RWPE2 (cell line): ENCODE measurements at regions not wholly inside any gene's neighbourhood (a gene's known extent, or its start where the extent isn't known, plus 50 kb on each side); places are given as distances from the start of the nearest gene placed in this dataset.

Experiments
- ATAC-seq: fragments of 200-7000 bp; cut with Tn5 transposase; 3 replicates; pipeline ENCODE4 v1.9.1; 2021; ENCODE audit warnings: low read depth
- DNase-seq: peaks from one replicate; pipeline ENCODE4 v3.0.0-alpha.2; 2020; ENCODE audit warnings: low spot score
- H3K27ac ChIP-seq: fragments of 450-650 bp; 2 replicates; pipeline ENCODE4 v1.5.1; 2017; ENCODE audit warnings: mild to moderate bottlenecking; ENCODE audit not compliant: poor library complexity, severe bottlenecking
- H3K27me3 ChIP-seq: fragments of 250-450 bp; sonication (Bioruptor Pico); 2 replicates; pipeline ENCODE4 v1.5.1; 2021; ENCODE audit warnings: mild to moderate bottlenecking, moderate library complexity; ENCODE audit not compliant: insufficient read depth, poor library complexity, severe bottlenecking
- H3K36me3 ChIP-seq: fragments of 250-450 bp; sonication (Bioruptor Pico); 2 replicates; pipeline ENCODE4 v1.5.1; 2020; ENCODE audit warnings: low read depth, mild to moderate bottlenecking, moderate library complexity
- H3K4me1 ChIP-seq: fragments of 250-450 bp; sonication (Bioruptor Pico); 2 replicates; pipeline ENCODE4 v1.5.1; 2021; ENCODE audit warnings: mild to moderate bottlenecking, moderate library complexity; ENCODE audit not compliant: insufficient read depth, poor library complexity, severe bottlenecking
- H3K4me3 ChIP-seq: fragments of 250-450 bp; sonication (Bioruptor Pico); 2 replicates; pipeline ENCODE4 v1.5.1; 2021; ENCODE audit warnings: mild to moderate bottlenecking, moderate library complexity; ENCODE audit not compliant: severe bottlenecking
- H3K9me3 ChIP-seq: fragments of 250-450 bp; sonication (Bioruptor Pico); 2 replicates; pipeline ENCODE4 v1.5.1; 2021; ENCODE audit warnings: mild to moderate bottlenecking, moderate library complexity; ENCODE audit not compliant: severe bottlenecking
- CTCF ChIP-seq: fragments of 450-650 bp; IDR thresholded peaks from one replicate; pipeline ENCODE4 v1.5.1; 2017; ENCODE audit warnings: mild to moderate bottlenecking, moderate library complexity; ENCODE audit not compliant: poor library complexity, severe bottlenecking

GRCh38 chr4:62627671-62628070 is 1427.5 kb downstream of the ADGRL3 start:
- DNase-seq (no peak), ATAC-seq (no peak)
- no peak for TF ChIP-seq CTCF
- Histone ChIP-seq H3K4me3 (no peak overlapping the region), H3K27ac (no peak overlapping the region), H3K9me3 (no peaks in the 10 kb centered on the region), H3K27me3 (no peaks in the 10 kb centered on the region), H3K4me1 (no peaks in the 10 kb centered on the region), H3K36me3 (no peaks in the 10 kb centered on the region)

- H3K4me3 ChIP-seq, result no peak overlapping the region
- ATAC-seq, result no peak
- no peak overlapping the region for H3K27ac ChIP-seq
- no peaks in the 10 kb centered on the region for H3K27me3 ChIP-seq
- no peak for TF ChIP-seq CTCF
- H3K4me1 ChIP-seq, result no peaks in the 10 kb centered on the region
- H3K9me3 ChIP-seq, result no peaks in the 10 kb centered on the region
- H3K36me3 ChIP-seq, result no peaks in the 10 kb centered on the region
- DNase-seq, result no peak
Observed at GRCh38 chr4:62627141-62627540, 1427.0 kb downstream of the ADGRL3 start.

- no peak for ATAC-seq
Observed at GRCh38 chr4:62622089-62622488, 1422.0 kb downstream of the ADGRL3 start.

GRCh38 chr4:62619971-62620370 is 1419.8 kb downstream of the ADGRL3 start:
- H3K4me3 ChIP-seq, result no peak overlapping the region
- no peaks in the 10 kb centered on the region for H3K27me3 ChIP-seq
- no peak overlapping the region for H3K27ac ChIP-seq
- H3K4me1 ChIP-seq, result no peaks in the 10 kb centered on the region
- TF ChIP-seq CTCF, result no peak
- DNase-seq, result no peak
- ATAC-seq, result no peak
- no peaks in the 10 kb centered on the region for H3K36me3 ChIP-seq
- H3K9me3 ChIP-seq, result no peaks in the 10 kb centered on the region

More at GRCh38 chr4:62622089-62622488, 1422.0 kb downstream of the ADGRL3 start:
- H3K4me3 ChIP-seq, result no peak overlapping the region
- H3K27ac ChIP-seq, result no peak overlapping the region
- TF ChIP-seq CTCF, result no peak
- no peaks in the 10 kb centered on the region for H3K27me3 ChIP-seq
- no peaks in the 10 kb centered on the region for H3K9me3 ChIP-seq
- no peaks in the 10 kb centered on the region for H3K36me3 ChIP-seq
- H3K4me1 ChIP-seq, result no peaks in the 10 kb centered on the region
- no peak for DNase-seq

- H3K27me3 ChIP-seq, result no peaks in the 10 kb centered on the region
- no peaks in the 10 kb centered on the region for H3K4me1 ChIP-seq
- no peak overlapping the region for H3K4me3 ChIP-seq
- DNase-seq (no peak), ATAC-seq (no peak)
- H3K9me3 ChIP-seq, result no peaks in the 10 kb centered on the region
- no peaks in the 10 kb centered on the region for H3K36me3 ChIP-seq
- TF ChIP-seq CTCF, result no peak
- H3K27ac ChIP-seq, result no peak overlapping the region
Observed at GRCh38 chr4:62618042-62618441, 1417.9 kb downstream of the ADGRL3 start.
